Upper lobe of left lung (tissue), 4 donors: ENCODE measurements at regions not wholly inside any gene's neighbourhood (a gene's known extent, or its start where the extent isn't known, plus 50 kb on each side); places are given as distances from the start of the nearest gene placed in this dataset.

Source experiments
- POLR2A ChIP-seq, 4 donors: fragments of 450-650 bp; IDR thresholded peaks; one replicate each; pipeline ENCODE4 v1.5.1; 2016 to 2017; ENCODE audit warnings: antibody characterized with exemption in 4 of 4, mild to moderate bottlenecking in 2 of 4
- TF ChIP-seq, protein P1 (sequence below), 6 experiments: fragments of 450-650 bp in 4 of 6; fragments of 200-600 bp in 2 of 6; sonication (generic) in 2 of 6; IDR thresholded peaks; one replicate each; pipeline ENCODE4 v1.5.1; 2016 to 2019; ENCODE audit warnings: antibody characterized with exemption in 6 of 6

DNA sequence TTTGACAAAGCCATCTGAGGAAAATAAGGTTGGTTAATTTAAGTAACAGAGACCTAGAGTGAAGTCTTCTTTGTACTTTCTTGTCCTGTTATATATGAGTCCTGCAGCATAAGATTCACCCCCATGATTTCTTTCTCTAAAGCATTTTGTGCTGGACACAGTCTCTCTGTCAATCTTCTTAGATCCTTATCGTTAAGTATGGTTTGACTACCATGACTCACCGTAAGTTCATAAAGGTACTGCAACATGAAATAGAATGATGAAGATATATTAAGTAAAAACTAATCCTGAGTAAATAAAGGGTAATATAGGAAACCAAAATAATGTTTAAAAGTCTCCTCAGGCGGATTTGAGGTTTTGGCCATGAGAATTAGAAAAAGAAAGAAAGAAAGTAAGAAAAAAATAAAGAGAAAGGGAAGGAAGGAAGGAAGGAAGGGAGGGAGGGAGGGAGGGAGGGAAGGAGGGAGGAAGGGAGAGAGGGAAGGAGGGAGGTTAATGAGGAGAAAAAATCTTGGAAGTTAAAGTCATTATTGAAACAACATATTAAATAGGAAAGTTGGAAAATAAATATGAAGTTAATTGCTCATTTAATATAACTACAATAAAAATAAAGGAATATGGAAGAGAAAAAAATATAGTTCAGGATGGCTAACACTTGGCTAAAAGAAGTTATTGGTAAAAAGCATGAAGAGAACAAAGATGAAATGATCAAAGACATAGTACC, 980.3 kb upstream of the CDH2 start:
- no peak for TF ChIP-seq POLR2A (IDR thresholded peaks at IDR 0.05)
- TF ChIP-seq, protein P1, sequence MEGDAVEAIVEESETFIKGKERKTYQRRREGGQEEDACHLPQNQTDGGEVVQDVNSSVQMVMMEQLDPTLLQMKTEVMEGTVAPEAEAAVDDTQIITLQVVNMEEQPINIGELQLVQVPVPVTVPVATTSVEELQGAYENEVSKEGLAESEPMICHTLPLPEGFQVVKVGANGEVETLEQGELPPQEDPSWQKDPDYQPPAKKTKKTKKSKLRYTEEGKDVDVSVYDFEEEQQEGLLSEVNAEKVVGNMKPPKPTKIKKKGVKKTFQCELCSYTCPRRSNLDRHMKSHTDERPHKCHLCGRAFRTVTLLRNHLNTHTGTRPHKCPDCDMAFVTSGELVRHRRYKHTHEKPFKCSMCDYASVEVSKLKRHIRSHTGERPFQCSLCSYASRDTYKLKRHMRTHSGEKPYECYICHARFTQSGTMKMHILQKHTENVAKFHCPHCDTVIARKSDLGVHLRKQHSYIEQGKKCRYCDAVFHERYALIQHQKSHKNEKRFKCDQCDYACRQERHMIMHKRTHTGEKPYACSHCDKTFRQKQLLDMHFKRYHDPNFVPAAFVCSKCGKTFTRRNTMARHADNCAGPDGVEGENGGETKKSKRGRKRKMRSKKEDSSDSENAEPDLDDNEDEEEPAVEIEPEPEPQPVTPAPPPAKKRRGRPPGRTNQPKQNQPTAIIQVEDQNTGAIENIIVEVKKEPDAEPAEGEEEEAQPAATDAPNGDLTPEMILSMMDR (IDR thresholded peaks at IDR 0.05): no peak
